HFF-Myc (cell line): ENCODE measurements at regions not wholly inside any gene's neighbourhood (a gene's known extent, or its start where the extent isn't known, plus 50 kb on each side); places are given as distances from the start of the nearest gene placed in this dataset.

Source experiments
- DNase-seq: peaks from one replicate; pipeline ENCODE4 v3.0.0-alpha.2; 2011; ENCODE audit warnings: low read depth; ENCODE audit errors: extremely low read depth
- H3K4me3 ChIP-seq: replicated peaks from 2 replicates; pipeline ENCODE4 v1.5.1; 2011; ENCODE audit warnings: low read depth, mild to moderate bottlenecking, control low read depth, low read length
- TF ChIP-seq, protein P1 (sequence below): IDR thresholded peaks from 2 replicates; pipeline ENCODE4 v1.5.1; 2012; ENCODE audit warnings: mild to moderate bottlenecking, low read depth, low read length, control low read depth; ENCODE audit errors: missing control alignments

DNA sequence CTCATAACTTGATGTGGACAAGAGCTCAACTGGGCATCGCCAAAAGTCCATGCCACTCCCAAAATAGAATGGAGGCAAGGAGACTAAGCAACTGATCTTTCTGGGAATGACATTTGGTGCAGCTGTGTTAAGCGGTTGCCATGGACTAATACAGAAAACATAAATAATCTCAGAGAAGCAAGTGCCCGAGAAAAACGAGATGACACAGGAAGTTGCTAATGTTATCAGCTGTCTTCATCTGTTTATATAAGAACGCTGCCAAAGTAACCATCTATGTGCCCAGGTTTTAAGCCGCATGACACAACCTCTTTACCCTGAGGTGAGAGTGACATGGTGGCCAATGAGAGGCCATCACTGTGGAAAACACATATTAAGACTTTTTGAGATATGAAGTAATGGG lies 54.9 kb upstream of the SACS start:
- DNase-seq = peak; percentile 31
- TF ChIP-seq, protein P1, sequence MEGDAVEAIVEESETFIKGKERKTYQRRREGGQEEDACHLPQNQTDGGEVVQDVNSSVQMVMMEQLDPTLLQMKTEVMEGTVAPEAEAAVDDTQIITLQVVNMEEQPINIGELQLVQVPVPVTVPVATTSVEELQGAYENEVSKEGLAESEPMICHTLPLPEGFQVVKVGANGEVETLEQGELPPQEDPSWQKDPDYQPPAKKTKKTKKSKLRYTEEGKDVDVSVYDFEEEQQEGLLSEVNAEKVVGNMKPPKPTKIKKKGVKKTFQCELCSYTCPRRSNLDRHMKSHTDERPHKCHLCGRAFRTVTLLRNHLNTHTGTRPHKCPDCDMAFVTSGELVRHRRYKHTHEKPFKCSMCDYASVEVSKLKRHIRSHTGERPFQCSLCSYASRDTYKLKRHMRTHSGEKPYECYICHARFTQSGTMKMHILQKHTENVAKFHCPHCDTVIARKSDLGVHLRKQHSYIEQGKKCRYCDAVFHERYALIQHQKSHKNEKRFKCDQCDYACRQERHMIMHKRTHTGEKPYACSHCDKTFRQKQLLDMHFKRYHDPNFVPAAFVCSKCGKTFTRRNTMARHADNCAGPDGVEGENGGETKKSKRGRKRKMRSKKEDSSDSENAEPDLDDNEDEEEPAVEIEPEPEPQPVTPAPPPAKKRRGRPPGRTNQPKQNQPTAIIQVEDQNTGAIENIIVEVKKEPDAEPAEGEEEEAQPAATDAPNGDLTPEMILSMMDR = no peak
- H3K4me3 ChIP-seq = no peak overlapping the region

DNA sequence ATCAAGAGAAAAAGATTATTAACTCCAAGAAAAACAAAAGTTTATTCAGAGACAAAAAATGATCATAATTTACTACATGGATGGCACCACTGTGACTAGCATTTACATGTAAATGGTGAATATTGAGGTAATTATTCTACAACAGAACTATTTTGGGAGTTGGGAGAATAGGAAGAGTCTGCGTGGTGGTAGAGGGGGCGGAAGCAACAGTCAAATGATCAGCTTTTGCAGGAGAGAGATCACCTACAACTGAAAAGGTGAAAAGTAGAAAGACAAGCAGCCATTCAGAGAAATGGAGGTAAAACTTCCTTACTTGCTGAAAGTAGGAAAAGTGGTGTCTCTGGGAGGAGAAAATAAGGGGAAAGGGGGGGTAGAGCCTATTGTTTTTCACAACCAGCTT lies 62.8 kb upstream of the SACS start:
- TF ChIP-seq, protein P1 = no peak
- no peak overlapping the region for H3K4me3 ChIP-seq
- DNase-seq = no peak

DNA sequence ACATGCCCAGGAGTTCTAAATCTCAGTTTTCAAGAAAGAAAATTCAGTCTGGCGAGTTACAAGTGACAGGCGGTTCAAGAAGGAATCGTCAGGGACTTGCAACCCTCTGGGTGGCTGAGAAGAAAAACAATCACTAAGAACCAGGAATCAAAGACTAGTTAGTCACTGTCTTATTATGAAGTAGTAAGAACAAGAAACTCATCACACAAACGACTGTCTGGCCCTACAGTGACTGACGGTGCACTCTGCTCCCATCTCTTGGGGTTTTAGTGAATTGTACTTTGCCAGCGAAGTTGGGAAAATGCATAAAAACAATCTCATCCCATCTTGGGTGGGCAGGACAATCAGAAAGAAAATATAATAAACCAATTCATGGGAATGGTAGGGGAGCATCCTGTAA lies 63.7 kb upstream of the SACS start:
- TF ChIP-seq, protein P1 = no peak

DNA sequence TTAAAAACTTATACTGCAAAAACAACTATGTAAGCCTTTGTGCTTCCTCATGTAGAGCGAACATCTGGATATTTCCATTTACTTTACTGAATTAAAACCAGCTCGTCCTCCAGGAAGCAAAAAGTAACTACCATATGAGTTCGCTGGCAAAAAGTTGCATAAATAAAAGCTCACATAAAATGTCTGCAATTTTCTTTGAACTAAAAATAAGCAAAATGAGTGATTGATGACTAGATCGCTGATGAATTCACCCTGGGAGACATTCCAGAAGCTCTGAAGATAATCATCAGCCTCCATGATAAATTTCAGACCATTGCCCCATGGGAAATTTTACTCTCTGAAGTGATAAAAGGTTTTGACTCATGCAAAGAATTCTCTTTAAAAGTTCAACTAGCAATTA lies 67.3 kb upstream of the SACS start:
- TF ChIP-seq, protein P1 = no peak
- DNase-seq = peak; percentile 89
- no peak overlapping the region for H3K4me3 ChIP-seq

More for the DNA sequence above, 63.7 kb upstream of the SACS start:
- H3K4me3 ChIP-seq = no peak overlapping the region
- DNase-seq = no peak

DNA sequence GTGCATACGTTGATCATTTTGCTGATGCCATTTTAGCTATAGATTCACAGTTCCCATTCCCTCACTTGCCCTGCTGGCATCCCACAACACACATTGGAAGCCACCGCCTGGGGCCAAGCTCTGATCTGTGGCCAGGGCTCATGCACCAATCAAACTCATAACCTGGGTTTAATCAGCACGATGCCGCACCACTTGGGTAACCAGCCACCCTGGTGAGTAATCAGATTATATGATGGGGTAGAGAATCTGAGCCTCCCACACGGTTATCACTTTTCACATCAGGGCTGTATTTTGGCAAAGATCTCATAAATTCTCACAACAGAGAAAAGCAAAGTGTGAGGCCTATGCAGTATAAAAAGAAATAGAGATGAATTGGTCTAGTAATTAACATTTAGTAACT lies 66.0 kb upstream of the TNFRSF19 start:
- no peak for DNase-seq
- TF ChIP-seq, protein P1 = no peak
- H3K4me3 ChIP-seq = no peak overlapping the region

DNA sequence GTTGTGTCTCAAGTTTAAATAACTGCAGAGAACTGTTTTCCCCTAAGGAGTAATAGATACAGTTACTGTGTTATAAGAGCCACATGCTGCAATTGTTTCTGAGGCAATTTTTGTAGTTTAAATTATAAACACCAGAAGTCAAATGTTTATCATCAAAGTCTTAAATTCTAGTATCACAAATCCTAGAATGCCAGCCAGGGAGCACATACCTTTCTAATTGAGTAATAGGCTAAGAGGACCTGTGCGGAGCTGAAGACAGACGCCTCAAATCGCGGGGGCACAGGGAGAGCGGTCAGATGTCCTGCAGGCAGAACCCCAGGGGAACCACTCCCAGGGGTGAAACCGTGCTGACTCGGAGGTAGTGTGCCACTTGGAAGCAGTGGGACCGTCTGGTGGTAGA lies 65.2 kb upstream of the TNFRSF19 start:
- peak overlapping the region; percentile 27 for H3K4me3 ChIP-seq
- DNase-seq = no peak
- TF ChIP-seq, protein P1 = no peak

DNA sequence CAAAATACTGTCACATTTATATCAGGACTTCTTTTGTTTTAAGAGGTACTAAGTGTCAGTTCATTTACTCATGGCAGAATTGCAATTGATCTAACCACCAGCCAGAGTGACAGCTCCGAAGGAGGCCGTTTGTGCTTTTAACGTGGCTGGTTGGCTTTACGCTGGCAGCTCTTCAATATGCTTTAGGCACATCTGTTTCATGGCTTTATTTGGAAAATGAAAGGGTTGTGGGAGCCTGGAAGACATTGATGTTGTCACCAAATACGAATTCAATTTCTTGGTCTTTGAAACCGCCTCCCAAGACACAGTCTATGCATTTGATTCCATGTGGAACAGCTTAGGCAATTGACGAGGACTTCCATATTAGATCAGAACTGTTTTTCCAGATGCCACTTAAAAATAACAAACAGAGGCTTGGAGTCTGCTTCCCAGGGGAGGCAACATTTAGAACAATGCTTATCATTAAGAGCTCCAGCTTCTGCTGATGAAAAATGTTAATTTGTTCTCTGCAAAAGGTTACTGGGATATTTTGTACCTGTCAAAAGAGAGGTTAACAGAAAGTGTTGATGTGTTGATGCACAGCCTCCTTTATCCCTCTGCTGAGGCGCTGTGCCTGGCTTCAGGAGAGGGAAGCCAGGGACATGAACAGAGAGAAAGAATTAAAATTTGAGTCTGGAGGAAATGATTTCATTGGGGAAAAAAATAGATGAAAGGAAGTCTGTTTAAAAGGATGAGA lies 64.0 kb upstream of the TNFRSF19 start:
- TF ChIP-seq, protein P1 = no peak
- DNase-seq = peak; percentile 74

More for the DNA sequence above, 64.0 kb upstream of the TNFRSF19 start:
- peak overlapping the region; percentile 7; the same call in 1 of the 2 replicates for H3K4me3 ChIP-seq
